GM23248 (cell line): ENCODE measurements at regions not wholly inside any gene's neighbourhood (a gene's known extent, or its start where the extent isn't known, plus 50 kb on each side); places are given as distances from the start of the nearest gene placed in this dataset.
A peak's percentile ranks its signal among the peaks of the same experiment; 100 is the strongest.

ENCODE experiments used
- DNase-seq: peaks from one replicate; pipeline ENCODE4 v3.0.0-alpha.2; 2015
- H2AFZ ChIP-seq: fragments of 200-600 bp; sonication (generic); 2 replicates; pipeline ENCODE4 v1.6.1; 2016; ENCODE audit warnings: antibody characterized with exemption
- H3F3A ChIP-seq: fragments of 200-600 bp; sonication (generic); 2 replicates; pipeline ENCODE4 v1.6.1; 2016; ENCODE audit warnings: mild to moderate bottlenecking, antibody characterized with exemption, mixed run types; ENCODE audit not compliant: insufficient read depth
- H3K27ac ChIP-seq: fragments of 200-600 bp; sonication (generic); 2 replicates; pipeline ENCODE4 v1.5.1; 2016; ENCODE audit warnings: mild to moderate bottlenecking
- H3K27me3 ChIP-seq: fragments of 200-600 bp; sonication (generic); replicated peaks from 2 replicates; pipeline ENCODE4 v1.6.1; 2016; ENCODE audit warnings: mild to moderate bottlenecking; ENCODE audit not compliant: insufficient read depth
- H3K36me3 ChIP-seq: fragments of 200-600 bp; sonication (generic); 2 replicates; pipeline ENCODE4 v1.6.1; 2016; ENCODE audit warnings: low read depth, mild to moderate bottlenecking
- H3K4me1 ChIP-seq: fragments of 200-600 bp; sonication (generic); 2 replicates; pipeline ENCODE4 v1.6.1; 2016; ENCODE audit warnings: mild to moderate bottlenecking; ENCODE audit not compliant: insufficient read depth
- H3K4me2 ChIP-seq: fragments of 200-600 bp; sonication (generic); one replicate; pipeline ENCODE4 v1.6.1; 2016; ENCODE audit warnings: mild to moderate bottlenecking; ENCODE audit not compliant: unreplicated experiment
- H3K4me3 ChIP-seq: fragments of 200-600 bp; sonication (generic); 2 replicates; pipeline ENCODE4 v1.5.1; 2016; ENCODE audit warnings: mild to moderate bottlenecking
- H3K79me2 ChIP-seq: fragments of 200-600 bp; sonication (generic); 2 replicates; pipeline ENCODE4 v1.6.1; 2016; ENCODE audit warnings: mild to moderate bottlenecking; ENCODE audit not compliant: insufficient read depth
- H3K9ac ChIP-seq: fragments of 200-600 bp; sonication (generic); 2 replicates; pipeline ENCODE4 v1.6.1; 2016; ENCODE audit warnings: mild to moderate bottlenecking
- H3K9me2 ChIP-seq: fragments of 200-600 bp; sonication (generic); 2 replicates; pipeline ENCODE4 v1.6.1; 2016; ENCODE audit warnings: mixed run types, mild to moderate bottlenecking, moderate library complexity; ENCODE audit not compliant: insufficient read depth
- H3K9me3 ChIP-seq: fragments of 200-600 bp; sonication (generic); one replicate; pipeline ENCODE4 v1.6.1; 2017; ENCODE audit warnings: low read depth
- H4K20me1 ChIP-seq: fragments of 200-600 bp; sonication (generic); 2 replicates; pipeline ENCODE4 v1.6.0; 2016; ENCODE audit not compliant: insufficient read depth
- EZH2 ChIP-seq: fragments of 200-600 bp; sonication (generic); IDR thresholded peaks from 2 replicates; pipeline ENCODE4 v1.6.1; 2018; ENCODE audit warnings: antibody characterized with exemption, mild to moderate bottlenecking; ENCODE audit not compliant: insufficient read depth, poor library complexity, severe bottlenecking
- EZH2phosphoT487 ChIP-seq: fragments of 200-600 bp; sonication (generic); IDR thresholded peaks from 2 replicates; pipeline ENCODE4 v1.6.1; 2018; ENCODE audit warnings: antibody characterized with exemption, moderate library complexity, mild to moderate bottlenecking, low read depth; ENCODE audit not compliant: insufficient read depth
- WGBS, 2 experiments: methylation state at CpG; one replicate each; pipeline ENCODE4 v1.1.6; 2015 to 2017; ENCODE audit warnings: low lambda C conversion rate in 2 of 2, low coverage in 1 of 2; ENCODE audit errors: missing lambda C conversion rate in 2 of 2; 5-methylcytosine and 5-hydroxymethylcytosine counted together
- in situ Hi-C: fragments of 300-500 bp; cut with MboI; formaldehyde crosslinking; loops from 2 replicates; pipeline ENCODE4 v1.15.0; 2020

GRCh38 chr20:50410343-50410742 lies 99.8 kb upstream of the PTPN1 start:
- in situ Hi-C loops = no loop called here

GRCh38 chr20:50412069-50412468 lies 98.1 kb upstream of the PTPN1 start:
- H3K4me2 ChIP-seq = no peak overlapping the region
- 84 to 90% methylated on average over 6 of the region's 6 CpGs for WGBS, 2 experiments

More at GRCh38 chr20:50410343-50410742, 99.8 kb upstream of the PTPN1 start:
- TF ChIP-seq EZH2 (no peak), EZH2phosphoT487 (no peak)
- Histone ChIP-seq H3K27me3 (no peaks in the 10 kb centered on the region), H3K79me2 (no peaks in the 10 kb centered on the region), H3K4me2 (no peak overlapping the region), H3K4me3 (no peak overlapping the region), H3K9me2 (no peaks in the 10 kb centered on the region), H3K36me3 (no peaks in the 10 kb centered on the region), H3K9ac (no peak overlapping the region), H3K9me3 (no peaks in the 10 kb centered on the region), H3F3A (0 out of 2 replicates have a peak, but pooled peaks cover 7% of the 10 kb centered on the region), H4K20me1 (no peaks in the 10 kb centered on the region), H2AFZ (no peak overlapping the region), H3K27ac (no peak overlapping the region), H3K4me1 (no peaks in the 10 kb centered on the region)
- 92 to 93% methylated on average over 7 of the region's 7 CpGs for WGBS, 2 experiments
- no peak for DNase-seq

GRCh38 chr20:50412499-50412898 lies 97.7 kb upstream of the PTPN1 start:
- H3K9ac ChIP-seq = no peak overlapping the region
- no peak overlapping the region for H3K4me2 ChIP-seq
- TF ChIP-seq EZH2phosphoT487 (no peak), EZH2 (no peak)
- no peaks in the 10 kb centered on the region for H3K9me2 ChIP-seq
- no peak overlapping the region for H2AFZ ChIP-seq
- H3K27me3 ChIP-seq = no peaks in the 10 kb centered on the region
- H3F3A ChIP-seq = 0 out of 2 replicates have a peak, but pooled peaks cover 7% of the 10 kb centered on the region
- WGBS, 2 experiments = 89 to 93% methylated on average over 7 of the region's 7 CpGs
- no peaks in the 10 kb centered on the region for H3K79me2 ChIP-seq
- H3K4me3 ChIP-seq = no peak overlapping the region
- DNase-seq = no peak
- no peaks in the 10 kb centered on the region for H3K36me3 ChIP-seq
- H3K9me3 ChIP-seq = no peaks in the 10 kb centered on the region
- no peaks in the 10 kb centered on the region for H4K20me1 ChIP-seq
- H3K27ac ChIP-seq = no peak overlapping the region
- H3K4me1 ChIP-seq = peaks cover 9% of the 10 kb centered on the region
- in situ Hi-C loops = no loop called here

More at GRCh38 chr20:50412069-50412468, 98.1 kb upstream of the PTPN1 start:
- Histone ChIP-seq H4K20me1 (no peaks in the 10 kb centered on the region), H3K9me3 (no peaks in the 10 kb centered on the region), H2AFZ (no peak overlapping the region), H3K4me3 (no peak overlapping the region), H3K9ac (no peak overlapping the region), H3K36me3 (no peaks in the 10 kb centered on the region), H3K27ac (no peak overlapping the region), H3F3A (0 out of 2 replicates have a peak, but pooled peaks cover 7% of the 10 kb centered on the region), H3K27me3 (no peaks in the 10 kb centered on the region), H3K4me1 (peaks cover 9% of the 10 kb centered on the region), H3K79me2 (no peaks in the 10 kb centered on the region), H3K9me2 (no peaks in the 10 kb centered on the region)
- no peak for DNase-seq
- in situ Hi-C loops = no loop called here
- no peak for TF ChIP-seq EZH2phosphoT487
- no peak for TF ChIP-seq EZH2

GRCh38 chr20:50413088-50413500 lies 97.1 kb upstream of the PTPN1 start:
- no peak for DNase-seq
- Histone ChIP-seq H3K36me3 (no peaks in the 10 kb centered on the region), H3K4me2 (no peak overlapping the region), H2AFZ (no peak overlapping the region), H3K9me2 (no peaks in the 10 kb centered on the region), H3K27ac (no peak overlapping the region), H3K27me3 (no peaks in the 10 kb centered on the region), H3K4me3 (no peak overlapping the region), H3K9me3 (no peaks in the 10 kb centered on the region), H3K4me1 (peaks cover 9% of the 10 kb centered on the region), H4K20me1 (no peaks in the 10 kb centered on the region), H3F3A (0 out of 2 replicates have a peak, but pooled peaks cover 7% of the 10 kb centered on the region), H3K79me2 (no peaks in the 10 kb centered on the region), H3K9ac (no peak overlapping the region)
- TF ChIP-seq EZH2phosphoT487 (no peak), EZH2 (no peak)
- in situ Hi-C loops = no loop called here
- 74 to 75% methylated on average over 6 of the region's 6 CpGs for WGBS, 2 experiments

GRCh38 chr20:50415021-50415515 lies 95.1 kb upstream of the PTPN1 start:
- H3K4me1 ChIP-seq = peaks cover 9% of the 10 kb centered on the region
- peak overlapping the region; percentile 71 for H3K27ac ChIP-seq
- H3K4me2 ChIP-seq = peak overlapping the region; percentile 62
- 0 out of 2 replicates have a peak, but pooled peaks cover 7% of the 10 kb centered on the region for H3F3A ChIP-seq
- peak overlapping the region; percentile 43; the same call in 1 of the 2 replicates for H3K4me3 ChIP-seq
- H3K79me2 ChIP-seq = no peaks in the 10 kb centered on the region
- WGBS, 2 experiments = 41 to 42% methylated on average over 5 of the region's 5 CpGs
- no peaks in the 10 kb centered on the region for H4K20me1 ChIP-seq
- in situ Hi-C loops = no loop called here
- H2AFZ ChIP-seq = peak overlapping the region; percentile 86
- H3K9me2 ChIP-seq = no peaks in the 10 kb centered on the region
- DNase-seq = no peak
- H3K36me3 ChIP-seq = no peaks in the 10 kb centered on the region
- no peak for TF ChIP-seq EZH2
- TF ChIP-seq EZH2phosphoT487 = no peak
- H3K9me3 ChIP-seq = no peaks in the 10 kb centered on the region
- no peaks in the 10 kb centered on the region for H3K27me3 ChIP-seq
- peak overlapping the region; percentile 78 for H3K9ac ChIP-seq
